ENCODE measurements at regions not wholly inside any gene's neighbourhood (a gene's known extent, or its start where the extent isn't known, plus 50 kb on each side); places are given as distances from the start of the nearest gene placed in this dataset.
"Not testable (repeated sequence)": the region's sequence is repeated elsewhere in the genome, so short reads cannot be mapped to it uniquely, and the experiment has no call there.

DNA sequence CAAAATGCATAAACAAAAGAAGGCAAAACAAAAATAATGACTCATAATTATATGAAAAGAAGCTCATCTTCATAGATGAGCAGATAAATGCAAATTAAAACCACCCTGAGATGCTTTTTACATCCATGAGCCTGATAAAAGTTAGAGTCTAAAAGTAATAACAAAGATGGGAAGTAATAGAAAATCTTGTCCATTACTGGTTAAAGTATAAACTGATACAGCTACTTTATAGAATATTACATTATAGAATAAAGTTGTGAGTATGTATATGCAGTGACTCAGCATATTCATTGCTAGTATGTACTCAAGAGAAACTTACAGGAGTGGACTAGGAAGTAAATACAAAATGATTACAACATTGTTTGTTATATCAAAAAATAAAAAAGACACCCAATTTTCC lies 333.0 kb downstream of the OR4F29 start:
- TF ChIP-seq, protein P1, sequence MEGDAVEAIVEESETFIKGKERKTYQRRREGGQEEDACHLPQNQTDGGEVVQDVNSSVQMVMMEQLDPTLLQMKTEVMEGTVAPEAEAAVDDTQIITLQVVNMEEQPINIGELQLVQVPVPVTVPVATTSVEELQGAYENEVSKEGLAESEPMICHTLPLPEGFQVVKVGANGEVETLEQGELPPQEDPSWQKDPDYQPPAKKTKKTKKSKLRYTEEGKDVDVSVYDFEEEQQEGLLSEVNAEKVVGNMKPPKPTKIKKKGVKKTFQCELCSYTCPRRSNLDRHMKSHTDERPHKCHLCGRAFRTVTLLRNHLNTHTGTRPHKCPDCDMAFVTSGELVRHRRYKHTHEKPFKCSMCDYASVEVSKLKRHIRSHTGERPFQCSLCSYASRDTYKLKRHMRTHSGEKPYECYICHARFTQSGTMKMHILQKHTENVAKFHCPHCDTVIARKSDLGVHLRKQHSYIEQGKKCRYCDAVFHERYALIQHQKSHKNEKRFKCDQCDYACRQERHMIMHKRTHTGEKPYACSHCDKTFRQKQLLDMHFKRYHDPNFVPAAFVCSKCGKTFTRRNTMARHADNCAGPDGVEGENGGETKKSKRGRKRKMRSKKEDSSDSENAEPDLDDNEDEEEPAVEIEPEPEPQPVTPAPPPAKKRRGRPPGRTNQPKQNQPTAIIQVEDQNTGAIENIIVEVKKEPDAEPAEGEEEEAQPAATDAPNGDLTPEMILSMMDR (IDR thresholded peaks at IDR 0.05), result not testable (repeated sequence)
- not testable (repeated sequence) for TF ChIP-seq EZH2phosphoT487, EZH2 (IDR thresholded peaks at IDR 0.05)

Data from neural progenitor cell (in vitro differentiated cells).